ENCODE measurements at regions not wholly inside any gene's neighbourhood (a gene's known extent, or its start where the extent isn't known, plus 50 kb on each side); places are given as distances from the start of the nearest gene placed in this dataset.
"Not testable (repeated sequence)": the region's sequence is repeated elsewhere in the genome, so short reads cannot be mapped to it uniquely, and the experiment has no call there.

GRCh38 chr10:108544500-108545120, 1378.7 kb downstream of the XPNPEP1 start:
- peak; percentile 72 for DNase-seq
- in situ Hi-C loops (cut with HindIII; ENCODE audit: low pct_ligation_motif_present, low pct_unique_long_range_greater_than_20kb, low sequenced_read_pairs): no loop called here

- DNase-seq; in situ Hi-C loops (cut with HindIII; ENCODE audit: low pct_ligation_motif_present, low pct_unique_long_range_greater_than_20kb, low sequenced_read_pairs): not testable (repeated sequence)
These were observed 1369.0 kb upstream of the SORCS1 start for GRCh38 chr10:108533551-108533950.

- in situ Hi-C loops (cut with HindIII; ENCODE audit: low pct_ligation_motif_present, low pct_unique_long_range_greater_than_20kb, low sequenced_read_pairs): no loop called here
- DNase-seq: no peak
These were observed 1358.7 kb upstream of the SORCS1 start for GRCh38 chr10:108523016-108523800.

GRCh38 chr10:108521827-108522492, 1357.5 kb upstream of the SORCS1 start:
- DNase-seq: no peak
- in situ Hi-C loops (cut with HindIII; ENCODE audit: low pct_ligation_motif_present, low pct_unique_long_range_greater_than_20kb, low sequenced_read_pairs): no loop called here

GRCh38 chr10:108515821-108516220, 1351.3 kb upstream of the SORCS1 start:
- no peak for DNase-seq
- in situ Hi-C loops (cut with HindIII; ENCODE audit: low pct_ligation_motif_present, low pct_unique_long_range_greater_than_20kb, low sequenced_read_pairs): no loop called here

- in situ Hi-C loops (cut with HindIII; ENCODE audit: low pct_ligation_motif_present, low pct_unique_long_range_greater_than_20kb, low sequenced_read_pairs): no loop called here
- no peak for DNase-seq
These were observed 1335.9 kb upstream of the SORCS1 start for GRCh38 chr10:108500396-108500795.

GRCh38 chr10:108496106-108496505, 1331.6 kb upstream of the SORCS1 start:
- in situ Hi-C loops (cut with HindIII; ENCODE audit: low pct_ligation_motif_present, low pct_unique_long_range_greater_than_20kb, low sequenced_read_pairs): no loop called here
- no peak for DNase-seq

GRCh38 chr10:108490944-108491343, 1326.4 kb upstream of the SORCS1 start:
- in situ Hi-C loops (cut with HindIII; ENCODE audit: low pct_ligation_motif_present, low pct_unique_long_range_greater_than_20kb, low sequenced_read_pairs): no loop called here
- DNase-seq: no peak

GRCh38 chr10:108471420-108471819, 1306.9 kb upstream of the SORCS1 start:
- in situ Hi-C loops (cut with HindIII; ENCODE audit: low pct_ligation_motif_present, low pct_unique_long_range_greater_than_20kb, low sequenced_read_pairs): no loop called here

GRCh38 chr10:108469940-108470339, 1305.4 kb upstream of the SORCS1 start:
- no peak for DNase-seq

More at GRCh38 chr10:108471420-108471819, 1306.9 kb upstream of the SORCS1 start:
- DNase-seq: no peak

GRCh38 chr10:108465871-108466641, 1301.5 kb upstream of the SORCS1 start:
- DNase-seq: no peak
- in situ Hi-C loops (cut with HindIII; ENCODE audit: low pct_ligation_motif_present, low pct_unique_long_range_greater_than_20kb, low sequenced_read_pairs): no loop called here

More at GRCh38 chr10:108469940-108470339, 1305.4 kb upstream of the SORCS1 start:
- in situ Hi-C loops (cut with HindIII; ENCODE audit: low pct_ligation_motif_present, low pct_unique_long_range_greater_than_20kb, low sequenced_read_pairs): no loop called here

GRCh38 chr10:108462005-108462404, 1297.5 kb upstream of the SORCS1 start:
- in situ Hi-C loops (cut with HindIII; ENCODE audit: low pct_ligation_motif_present, low pct_unique_long_range_greater_than_20kb, low sequenced_read_pairs): no loop called here

GRCh38 chr10:108454793-108455192, 1290.3 kb upstream of the SORCS1 start:
- DNase-seq: no peak
- in situ Hi-C loops (cut with HindIII; ENCODE audit: low pct_ligation_motif_present, low pct_unique_long_range_greater_than_20kb, low sequenced_read_pairs): no loop called here

More at GRCh38 chr10:108462005-108462404, 1297.5 kb upstream of the SORCS1 start:
- DNase-seq: no peak

- in situ Hi-C loops (cut with HindIII; ENCODE audit: low pct_ligation_motif_present, low pct_unique_long_range_greater_than_20kb, low sequenced_read_pairs): no loop called here
- no peak for DNase-seq
These were observed 1289.7 kb upstream of the SORCS1 start for GRCh38 chr10:108454224-108454623.

GRCh38 chr10:108453166-108453565, 1288.7 kb upstream of the SORCS1 start:
- DNase-seq: no peak

GRCh38 chr10:108452533-108452932, 1288.0 kb upstream of the SORCS1 start:
- in situ Hi-C loops (cut with HindIII; ENCODE audit: low pct_ligation_motif_present, low pct_unique_long_range_greater_than_20kb, low sequenced_read_pairs): no loop called here
- no peak for DNase-seq

More at GRCh38 chr10:108453166-108453565, 1288.7 kb upstream of the SORCS1 start:
- in situ Hi-C loops (cut with HindIII; ENCODE audit: low pct_ligation_motif_present, low pct_unique_long_range_greater_than_20kb, low sequenced_read_pairs): no loop called here

GRCh38 chr10:108450280-108450679, 1285.8 kb upstream of the SORCS1 start:
- no peak for DNase-seq
- in situ Hi-C loops (cut with HindIII; ENCODE audit: low pct_ligation_motif_present, low pct_unique_long_range_greater_than_20kb, low sequenced_read_pairs): no loop called here

- in situ Hi-C loops (cut with HindIII; ENCODE audit: low pct_ligation_motif_present, low pct_unique_long_range_greater_than_20kb, low sequenced_read_pairs): no loop called here
- no peak for DNase-seq
These were observed 1281.2 kb upstream of the SORCS1 start for GRCh38 chr10:108445746-108446145.

- no peak for DNase-seq
- in situ Hi-C loops (cut with HindIII; ENCODE audit: low pct_ligation_motif_present, low pct_unique_long_range_greater_than_20kb, low sequenced_read_pairs): no loop called here
These were observed 1279.1 kb upstream of the SORCS1 start for GRCh38 chr10:108443636-108444035.
